Neural cell (in vitro differentiated cells): ENCODE measurements at regions not wholly inside any gene's neighbourhood (a gene's known extent, or its start where the extent isn't known, plus 50 kb on each side); places are given as distances from the start of the nearest gene placed in this dataset.

Experiments
- H2AFZ ChIP-seq: fragments of 200-600, 300-800 bp; sonication (generic), shearing (Covaris generic); 2 replicates; pipeline ENCODE4 v1.6.0; 2014; ENCODE audit warnings: low read depth, mild to moderate bottlenecking, antibody characterized with exemption, low read length, moderate library complexity
- H3F3A ChIP-seq: fragments of 200-600 bp; shearing (Covaris generic); 2 replicates; pipeline ENCODE4 v1.6.1; 2016; ENCODE audit warnings: mild to moderate bottlenecking, moderate library complexity, mixed read lengths, antibody characterized with exemption, low read length; ENCODE audit not compliant: insufficient read depth, poor library complexity, severe bottlenecking
- H3K27ac ChIP-seq: fragments of 200-600, 300-800 bp; sonication (generic), shearing (Covaris generic); 2 replicates; pipeline ENCODE4 v1.5.1; 2014; ENCODE audit warnings: mild to moderate bottlenecking, low read length, moderate library complexity
- H3K27me3 ChIP-seq: fragments of 300-800, 200-600 bp; sonication (generic), shearing (Covaris generic); 2 replicates; pipeline ENCODE4 v1.6.0; 2014; ENCODE audit warnings: mild to moderate bottlenecking, low read depth, low read length, moderate library complexity; ENCODE audit not compliant: insufficient read depth
- H3K36me3 ChIP-seq: fragments of 300-800, 200-600 bp; sonication (generic), shearing (Covaris generic); 2 replicates; pipeline ENCODE4 v1.5.1; 2014; ENCODE audit warnings: mild to moderate bottlenecking, antibody characterized with exemption, low read length, moderate library complexity; ENCODE audit not compliant: insufficient read depth
- H3K4me2 ChIP-seq: fragments of 300-800, 200-600 bp; sonication (generic), shearing (Covaris generic); 2 replicates; pipeline ENCODE4 v1.6.0; 2014; ENCODE audit warnings: mild to moderate bottlenecking, low read length
- H3K4me3 ChIP-seq: fragments of 300-800, 200-600 bp; sonication (generic), shearing (Covaris generic); 2 replicates; pipeline ENCODE4 v1.5.1; 2014; ENCODE audit warnings: mild to moderate bottlenecking, low read length, moderate library complexity
- H3K79me2 ChIP-seq: fragments of 200-600 bp; shearing (Covaris generic); replicated peaks from 2 replicates; pipeline ENCODE4 v1.6.0; 2014; ENCODE audit warnings: mild to moderate bottlenecking, low read length, moderate library complexity; ENCODE audit not compliant: insufficient read depth
- H3K9ac ChIP-seq: fragments of 300-800, 200-600 bp; sonication (generic), shearing (Covaris generic); 2 replicates; pipeline ENCODE4 v1.6.1; 2016; ENCODE audit warnings: mild to moderate bottlenecking, low read length, mixed read lengths
- H3K9me2 ChIP-seq: fragments of 200-600 bp; shearing (Covaris generic); 2 replicates; pipeline ENCODE4 v1.6.1; 2016; ENCODE audit warnings: mild to moderate bottlenecking, low read length, mixed read lengths; ENCODE audit not compliant: insufficient read depth
- H3K9me3 ChIP-seq: fragments of 200-600, 300-800 bp; sonication (generic), shearing (Covaris generic); 2 replicates; pipeline ENCODE4 v1.6.1; 2016; ENCODE audit warnings: mild to moderate bottlenecking, mixed run types, low read length, moderate library complexity, mixed read lengths
- H4K20me1 ChIP-seq: fragments of 200-600 bp; shearing (Covaris generic); 2 replicates; pipeline ENCODE4 v1.6.1; 2016; ENCODE audit warnings: mild to moderate bottlenecking, mixed run types; ENCODE audit not compliant: insufficient read depth
- CTCF ChIP-seq: fragments of 450-650 bp; IDR thresholded peaks from 2 replicates; pipeline ENCODE4 v1.5.1; 2014; ENCODE audit warnings: antibody characterized with exemption, mild to moderate bottlenecking, moderate library complexity; ENCODE audit not compliant: poor library complexity, severe bottlenecking
- EP300 ChIP-seq: fragments of 450-650 bp; conservative IDR thresholded peaks from 2 replicates; pipeline ENCODE4 v1.6.1; 2014; ENCODE audit warnings: antibody characterized with exemption, mild to moderate bottlenecking, moderate library complexity; ENCODE audit not compliant: poor library complexity, severe bottlenecking
- EZH2 ChIP-seq: fragments of 200-600, 300-800 bp; shearing (Covaris generic), sonication (generic); IDR thresholded peaks from 2 replicates; pipeline ENCODE4 v1.6.1; 2014; ENCODE audit warnings: antibody characterized with exemption, low read length, borderline replicate concordance, mild to moderate bottlenecking; ENCODE audit not compliant: insufficient read depth, poor library complexity, severe bottlenecking
- MXI1 ChIP-seq: fragments of 450-650 bp; conservative IDR thresholded peaks from 2 replicates; pipeline ENCODE4 v1.6.1; 2014; ENCODE audit warnings: antibody characterized with exemption, mild to moderate bottlenecking; ENCODE audit not compliant: poor library complexity, severe bottlenecking
- POLR2AphosphoS5 ChIP-seq: IDR thresholded peaks from 2 replicates; pipeline ENCODE4 v1.6.1; 2012
- RAD21 ChIP-seq: fragments of 450-650 bp; conservative IDR thresholded peaks from 2 replicates; pipeline ENCODE4 v1.6.1; 2014; ENCODE audit warnings: antibody characterized with exemption, mild to moderate bottlenecking, moderate library complexity
- REST ChIP-seq: IDR thresholded peaks from 2 replicates; pipeline ENCODE4 v1.6.1; 2012; ENCODE audit warnings: borderline replicate concordance
- SMC3 ChIP-seq: fragments of 450-650 bp; conservative IDR thresholded peaks from 2 replicates; pipeline ENCODE4 v1.6.1; 2014; ENCODE audit warnings: antibody characterized with exemption, mild to moderate bottlenecking, moderate library complexity; ENCODE audit not compliant: poor library complexity
- TAF1 ChIP-seq: IDR thresholded peaks from 2 replicates; pipeline ENCODE4 v1.6.1; 2012; ENCODE audit warnings: low read depth

- Histone ChIP-seq H3K27me3 (no peaks in the 10 kb centered on the region), H3K9me3 (no peaks in the 10 kb centered on the region), H2AFZ (no peak overlapping the region), H3K9me2 (no peaks in the 10 kb centered on the region), H3K27ac (no peak overlapping the region), H3K36me3 (no peaks in the 10 kb centered on the region), H3K79me2 (no peaks in the 10 kb centered on the region), H3K4me2 (no peak overlapping the region), H3K4me3 (no peak overlapping the region), H3K9ac (no peak overlapping the region), H4K20me1 (no peaks in the 10 kb centered on the region), H3F3A (no peaks in the 10 kb centered on the region)
- no peak for TF ChIP-seq SMC3
Measured at GRCh38 chr11:13145461-13145860, 132.1 kb upstream of the BMAL1 start.

- H2AFZ ChIP-seq: no peak overlapping the region
- H3K27me3 ChIP-seq: no peaks in the 10 kb centered on the region
- H3K9me3 ChIP-seq: peaks cover 2% of the 10 kb centered on the region
- H4K20me1 ChIP-seq: no peaks in the 10 kb centered on the region
- no peaks in the 10 kb centered on the region for H3K9me2 ChIP-seq
- H3K79me2 ChIP-seq: no peaks in the 10 kb centered on the region
- TF ChIP-seq SMC3 (no peak), EP300 (no peak), MXI1 (no peak), EZH2 (no peak), REST (no peak), TAF1 (no peak), RAD21 (no peak)
- H3K4me3 ChIP-seq: no peak overlapping the region
- no peaks in the 10 kb centered on the region for H3K36me3 ChIP-seq
- no peak overlapping the region for H3K4me2 ChIP-seq
- no peaks in the 10 kb centered on the region for H3F3A ChIP-seq
- H3K27ac ChIP-seq: no peak overlapping the region
- no peak overlapping the region for H3K9ac ChIP-seq
Measured at GRCh38 chr11:13149991-13150390, 127.6 kb upstream of the BMAL1 start.

GRCh38 chr11:13150487-13150886, 127.1 kb upstream of the BMAL1 start:
- TF ChIP-seq RAD21: no peak
- no peak for TF ChIP-seq POLR2AphosphoS5
- no peak for TF ChIP-seq MXI1
- TF ChIP-seq CTCF: no peak
- no peak for TF ChIP-seq SMC3
- TF ChIP-seq TAF1: no peak
- TF ChIP-seq EP300: no peak
- TF ChIP-seq REST: no peak
- TF ChIP-seq EZH2: no peak
- Histone ChIP-seq H3K9ac (no peak overlapping the region), H3K9me3 (peaks cover 7% of the 10 kb centered on the region), H3K79me2 (no peaks in the 10 kb centered on the region), H3K4me3 (no peak overlapping the region), H3K27me3 (no peaks in the 10 kb centered on the region), H3F3A (no peaks in the 10 kb centered on the region), H3K27ac (no peak overlapping the region), H4K20me1 (no peaks in the 10 kb centered on the region), H3K9me2 (no peaks in the 10 kb centered on the region), H3K36me3 (no peaks in the 10 kb centered on the region), H2AFZ (no peak overlapping the region), H3K4me2 (no peak overlapping the region)
